PC-3 (cell line): ENCODE measurements at regions not wholly inside any gene's neighbourhood (a gene's known extent, or its start where the extent isn't known, plus 50 kb on each side); places are given as distances from the start of the nearest gene placed in this dataset.

Source experiments
- EZH2 ChIP-seq: fragments of 300-600 bp; sonication (generic); IDR thresholded peaks from one replicate; pipeline ENCODE4 v1.6.1; 2017; ENCODE audit warnings: antibody characterized with exemption, mild to moderate bottlenecking, low read length; ENCODE audit not compliant: unreplicated experiment
- TF ChIP-seq, protein P1 (sequence below): fragments of 300-600 bp; sonication (generic); conservative IDR thresholded peaks from 2 replicates; pipeline ENCODE4 v1.5.1; 2017; ENCODE audit warnings: antibody characterized with exemption, low read depth, mild to moderate bottlenecking, low read length

DNA sequence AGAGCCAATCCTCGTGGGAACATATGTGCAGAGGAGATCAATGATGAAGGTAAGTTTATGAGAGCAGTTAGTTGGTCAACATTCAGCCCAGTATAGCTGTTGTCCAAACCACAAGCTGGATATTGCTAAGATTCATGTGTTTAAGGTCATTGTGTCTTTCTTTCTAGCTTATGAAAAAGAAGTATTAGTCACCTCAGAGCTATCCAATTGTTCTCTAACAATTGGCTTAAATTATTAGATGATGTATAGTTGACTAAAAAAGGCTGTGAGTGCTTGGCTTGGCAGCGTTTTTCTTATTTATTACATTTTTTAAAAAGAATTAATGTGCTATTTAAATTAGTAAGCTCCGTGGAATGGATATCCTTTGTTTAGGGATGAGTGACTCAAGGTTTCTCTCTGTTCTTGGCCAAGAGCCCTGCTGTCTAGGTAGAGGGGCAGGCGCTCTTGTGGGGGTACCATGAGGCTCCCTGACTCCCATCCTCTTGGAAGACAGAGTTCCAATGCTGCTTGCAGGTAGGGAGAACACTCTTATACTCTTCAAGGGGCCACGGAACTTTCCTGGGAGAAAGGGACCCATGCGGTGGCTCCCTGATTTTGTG is 487.4 kb downstream of the IRX1 start:
- TF ChIP-seq, protein P1, sequence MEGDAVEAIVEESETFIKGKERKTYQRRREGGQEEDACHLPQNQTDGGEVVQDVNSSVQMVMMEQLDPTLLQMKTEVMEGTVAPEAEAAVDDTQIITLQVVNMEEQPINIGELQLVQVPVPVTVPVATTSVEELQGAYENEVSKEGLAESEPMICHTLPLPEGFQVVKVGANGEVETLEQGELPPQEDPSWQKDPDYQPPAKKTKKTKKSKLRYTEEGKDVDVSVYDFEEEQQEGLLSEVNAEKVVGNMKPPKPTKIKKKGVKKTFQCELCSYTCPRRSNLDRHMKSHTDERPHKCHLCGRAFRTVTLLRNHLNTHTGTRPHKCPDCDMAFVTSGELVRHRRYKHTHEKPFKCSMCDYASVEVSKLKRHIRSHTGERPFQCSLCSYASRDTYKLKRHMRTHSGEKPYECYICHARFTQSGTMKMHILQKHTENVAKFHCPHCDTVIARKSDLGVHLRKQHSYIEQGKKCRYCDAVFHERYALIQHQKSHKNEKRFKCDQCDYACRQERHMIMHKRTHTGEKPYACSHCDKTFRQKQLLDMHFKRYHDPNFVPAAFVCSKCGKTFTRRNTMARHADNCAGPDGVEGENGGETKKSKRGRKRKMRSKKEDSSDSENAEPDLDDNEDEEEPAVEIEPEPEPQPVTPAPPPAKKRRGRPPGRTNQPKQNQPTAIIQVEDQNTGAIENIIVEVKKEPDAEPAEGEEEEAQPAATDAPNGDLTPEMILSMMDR: no peak
- no peak for TF ChIP-seq EZH2
